ENCODE measurements at regions not wholly inside any gene's neighbourhood (a gene's known extent, or its start where the extent isn't known, plus 50 kb on each side); places are given as distances from the start of the nearest gene placed in this dataset.

DNA sequence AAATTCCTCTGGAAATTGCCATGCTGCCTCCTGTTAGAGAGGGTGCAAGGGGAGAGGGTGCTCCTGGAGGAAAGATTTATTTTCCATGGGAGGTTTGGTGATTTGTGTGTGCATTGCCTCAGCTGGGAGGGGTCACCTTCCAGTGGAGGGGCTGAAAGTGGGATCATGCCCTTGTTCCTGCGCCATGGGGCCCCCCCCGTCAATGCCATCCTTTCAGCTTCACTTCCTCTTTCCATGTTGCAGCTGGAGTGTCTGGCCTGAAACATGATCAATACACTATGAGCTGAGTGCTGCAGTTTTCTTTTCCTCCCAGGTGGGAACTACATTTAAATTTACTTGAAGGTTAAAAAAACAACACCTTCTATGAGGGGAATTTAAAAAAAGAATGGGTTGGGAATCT lies 176.8 kb downstream of the MELK start:
- in situ Hi-C loops (cut with HindIII; ENCODE audit: low pct_unique_long_range_greater_than_20kb, low sequenced_read_pairs), result no loop called here
- CTCF ChIA-PET, result interaction anchor here (0.5 kb wide), 1 partner anchor 185 kb away, joined by 4 read pairs; no protein-coding TSS in a partner anchor
- BruUV-seq (replicated peaks), result no TSS peak
- DNase-seq (ENCODE audit: low read depth, low spot score) (no peak), ATAC-seq (no peak)
- H3K27me3 ChIP-seq (ENCODE audit: control insufficient read depth, insufficient read depth, low read length), result peaks cover 65% of the 10 kb centered on the region
- H3K4me1 ChIP-seq (ENCODE audit: control insufficient read depth, insufficient read depth, low read length), result no peaks in the 10 kb centered on the region
- no peaks in the 10 kb centered on the region for H3K9me3 ChIP-seq (ENCODE audit: control insufficient read depth, insufficient read depth, low read depth, low read length)
- no peak for TF ChIP-seq POLR2AphosphoS5 (IDR thresholded peaks at IDR 0.05; ENCODE audit: low read depth, low read length)
- TF ChIP-seq, protein P1, sequence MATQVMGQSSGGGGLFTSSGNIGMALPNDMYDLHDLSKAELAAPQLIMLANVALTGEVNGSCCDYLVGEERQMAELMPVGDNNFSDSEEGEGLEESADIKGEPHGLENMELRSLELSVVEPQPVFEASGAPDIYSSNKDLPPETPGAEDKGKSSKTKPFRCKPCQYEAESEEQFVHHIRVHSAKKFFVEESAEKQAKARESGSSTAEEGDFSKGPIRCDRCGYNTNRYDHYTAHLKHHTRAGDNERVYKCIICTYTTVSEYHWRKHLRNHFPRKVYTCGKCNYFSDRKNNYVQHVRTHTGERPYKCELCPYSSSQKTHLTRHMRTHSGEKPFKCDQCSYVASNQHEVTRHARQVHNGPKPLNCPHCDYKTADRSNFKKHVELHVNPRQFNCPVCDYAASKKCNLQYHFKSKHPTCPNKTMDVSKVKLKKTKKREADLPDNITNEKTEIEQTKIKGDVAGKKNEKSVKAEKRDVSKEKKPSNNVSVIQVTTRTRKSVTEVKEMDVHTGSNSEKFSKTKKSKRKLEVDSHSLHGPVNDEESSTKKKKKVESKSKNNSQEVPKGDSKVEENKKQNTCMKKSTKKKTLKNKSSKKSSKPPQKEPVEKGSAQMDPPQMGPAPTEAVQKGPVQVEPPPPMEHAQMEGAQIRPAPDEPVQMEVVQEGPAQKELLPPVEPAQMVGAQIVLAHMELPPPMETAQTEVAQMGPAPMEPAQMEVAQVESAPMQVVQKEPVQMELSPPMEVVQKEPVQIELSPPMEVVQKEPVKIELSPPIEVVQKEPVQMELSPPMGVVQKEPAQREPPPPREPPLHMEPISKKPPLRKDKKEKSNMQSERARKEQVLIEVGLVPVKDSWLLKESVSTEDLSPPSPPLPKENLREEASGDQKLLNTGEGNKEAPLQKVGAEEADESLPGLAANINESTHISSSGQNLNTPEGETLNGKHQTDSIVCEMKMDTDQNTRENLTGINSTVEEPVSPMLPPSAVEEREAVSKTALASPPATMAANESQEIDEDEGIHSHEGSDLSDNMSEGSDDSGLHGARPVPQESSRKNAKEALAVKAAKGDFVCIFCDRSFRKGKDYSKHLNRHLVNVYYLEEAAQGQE (IDR thresholded peaks at IDR 0.05; ENCODE audit: insufficient read depth in 1 of 2, low read depth in 2 of 2, low read length in 1 of 2), result no peak
- no peak for TF ChIP-seq SIN3A (IDR thresholded peaks at IDR 0.05; ENCODE audit: borderline replicate concordance, insufficient read depth, low read depth, low read length)
- no peak for TF ChIP-seq TCF7L2 (IDR thresholded peaks at IDR 0.05; ENCODE audit: low read depth, low read length)
- TF ChIP-seq, protein P2, sequence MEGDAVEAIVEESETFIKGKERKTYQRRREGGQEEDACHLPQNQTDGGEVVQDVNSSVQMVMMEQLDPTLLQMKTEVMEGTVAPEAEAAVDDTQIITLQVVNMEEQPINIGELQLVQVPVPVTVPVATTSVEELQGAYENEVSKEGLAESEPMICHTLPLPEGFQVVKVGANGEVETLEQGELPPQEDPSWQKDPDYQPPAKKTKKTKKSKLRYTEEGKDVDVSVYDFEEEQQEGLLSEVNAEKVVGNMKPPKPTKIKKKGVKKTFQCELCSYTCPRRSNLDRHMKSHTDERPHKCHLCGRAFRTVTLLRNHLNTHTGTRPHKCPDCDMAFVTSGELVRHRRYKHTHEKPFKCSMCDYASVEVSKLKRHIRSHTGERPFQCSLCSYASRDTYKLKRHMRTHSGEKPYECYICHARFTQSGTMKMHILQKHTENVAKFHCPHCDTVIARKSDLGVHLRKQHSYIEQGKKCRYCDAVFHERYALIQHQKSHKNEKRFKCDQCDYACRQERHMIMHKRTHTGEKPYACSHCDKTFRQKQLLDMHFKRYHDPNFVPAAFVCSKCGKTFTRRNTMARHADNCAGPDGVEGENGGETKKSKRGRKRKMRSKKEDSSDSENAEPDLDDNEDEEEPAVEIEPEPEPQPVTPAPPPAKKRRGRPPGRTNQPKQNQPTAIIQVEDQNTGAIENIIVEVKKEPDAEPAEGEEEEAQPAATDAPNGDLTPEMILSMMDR (IDR thresholded peaks at IDR 0.05), result no peak
- intact Hi-C loops (cut with micrococcal nuclease; ENCODE audit: unreplicated experiment), result no loop called here
- POLR2A ChIA-PET, result interaction anchor here (0.6 kb wide), 1 partner anchor 104 kb away, joined by 6 read pairs; no protein-coding TSS in a partner anchor
- H3K36me3 ChIP-seq (ENCODE audit: control insufficient read depth, insufficient read depth, low read length), result no peaks in the 10 kb centered on the region
- no peak overlapping the region for H3K27ac ChIP-seq (ENCODE audit: low read length)
- H3K4me3 ChIP-seq (ENCODE audit: low read depth in 2 of 2, low read length in 2 of 2), result no peak overlapping the region

DNA sequence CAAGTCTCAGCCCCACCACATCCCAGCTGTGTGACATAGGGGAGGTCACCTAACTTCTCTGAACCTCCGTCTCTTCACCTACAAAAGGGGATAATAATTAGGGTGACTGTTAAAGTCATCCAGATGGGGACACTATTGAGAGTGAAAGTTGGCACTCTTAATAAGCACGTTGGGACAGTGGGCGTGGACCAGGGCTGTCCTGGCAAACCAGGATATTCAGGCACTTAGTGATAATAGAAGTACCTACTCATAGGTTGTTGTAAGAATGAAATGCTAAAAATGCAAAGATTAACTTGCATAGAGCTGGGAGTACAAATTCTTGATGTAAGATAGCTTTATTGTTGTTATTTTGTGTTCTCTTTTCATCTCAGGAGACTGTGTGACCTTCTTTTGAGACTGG lies 177.9 kb downstream of the MELK start:
- ATAC-seq (no peak), DNase-seq (ENCODE audit: low read depth, low spot score) (no peak)
- in situ Hi-C loops (cut with HindIII; ENCODE audit: low pct_unique_long_range_greater_than_20kb, low sequenced_read_pairs) (no loop called here), intact Hi-C loops (cut with micrococcal nuclease; ENCODE audit: unreplicated experiment) (no loop called here)
- no TSS peak for BruUV-seq (replicated peaks)
- TF ChIP-seq, protein P1 (IDR thresholded peaks at IDR 0.05; ENCODE audit: insufficient read depth in 1 of 2, low read depth in 2 of 2, low read length in 1 of 2), result no peak
- TF ChIP-seq POLR2AphosphoS5 (IDR thresholded peaks at IDR 0.05; ENCODE audit: low read depth, low read length) (no peak), SIN3A (IDR thresholded peaks at IDR 0.05; ENCODE audit: borderline replicate concordance, insufficient read depth, low read depth, low read length) (no peak), TCF7L2 (IDR thresholded peaks at IDR 0.05; ENCODE audit: low read depth, low read length) (no peak)
- TF ChIP-seq, protein P2 (IDR thresholded peaks at IDR 0.05), result no peak
- no peaks in the 10 kb centered on the region for H3K9me3 ChIP-seq (ENCODE audit: control insufficient read depth, insufficient read depth, low read depth, low read length)
- no peaks in the 10 kb centered on the region for H3K36me3 ChIP-seq (ENCODE audit: control insufficient read depth, insufficient read depth, low read length)
- no peaks in the 10 kb centered on the region for H3K4me1 ChIP-seq (ENCODE audit: control insufficient read depth, insufficient read depth, low read length)
- H3K27me3 ChIP-seq (ENCODE audit: control insufficient read depth, insufficient read depth, low read length), result peaks cover 70% of the 10 kb centered on the region
- ChIA-PET POLR2A (no interaction called here), CTCF (no interaction called here)
- H3K4me3 ChIP-seq (ENCODE audit: low read depth in 2 of 2, low read length in 2 of 2), result no peak overlapping the region
- no peak overlapping the region for H3K27ac ChIP-seq (ENCODE audit: low read length)
